T-cell (primary cell): ENCODE measurements at regions not wholly inside any gene's neighbourhood (a gene's known extent, or its start where the extent isn't known, plus 50 kb on each side); places are given as distances from the start of the nearest gene placed in this dataset.

Experiments
- ATAC-seq, 4 experiments: fragments of 200-7000 bp in 3 of 4; fragments of 150-1000 bp in 1 of 4; cut with Tn5 transposase; replicated peaks in 1 of 4; 1 replicate in 3 of 4; 2 replicates in 1 of 4; pipeline ENCODE4 v1.10.0; 2021; ENCODE audit warnings: moderate library complexity in 3 of 4, mild to moderate bottlenecking in 2 of 4, moderate number of reproducible peaks in 1 of 4
- CTCF ChIA-PET, 2 donors: fragments of 300-600 bp; sonication (Branson Sonifier 250); formaldehyde crosslinking; loops; one replicate each; lab custom pipeline; 2022; ENCODE audit warnings: antibody characterized with exemption in 2 of 2; lab: Charles Lee
- POLR2A ChIA-PET, 2 donors: fragments of 300-600 bp; sonication (Branson Sonifier 250); formaldehyde crosslinking; loops; one replicate each; lab custom pipeline; 2022; ENCODE audit warnings: antibody characterized with exemption in 2 of 2; lab: Charles Lee
- DNase-seq, 35 experiments: peaks; one replicate each; pipeline versions ENCODE4 v3.0.0 to v3.0.0-alpha.2; 2013 to 2023
- H3K27ac ChIP-seq: one replicate; pipeline ENCODE4 v1.5.1; 2013; ENCODE audit warnings: low read length
- H3K27me3 ChIP-seq, 2 experiments: replicated peaks in 1 of 2; 1 replicate in 1 of 2; 2 replicates in 1 of 2; pipeline versions ENCODE4 v1.6.1 to v1.7.0; 2013; ENCODE audit warnings: low read length in 1 of 2, mixed read lengths in 1 of 2; ENCODE audit not compliant: control insufficient read depth in 2 of 2, insufficient read depth in 2 of 2; ENCODE audit errors: extremely low read depth in 1 of 2
- H3K36me3 ChIP-seq, 2 donors: 1 replicate in 1 of 2; 2 replicates in 1 of 2; pipeline versions ENCODE4 v1.6.1 to v1.7.0; 2013; ENCODE audit warnings: low read length in 1 of 2; ENCODE audit not compliant: control insufficient read depth in 2 of 2, insufficient read depth in 1 of 2; ENCODE audit errors: extremely low read depth in 1 of 2
- H3K4me1 ChIP-seq, 2 experiments: 1 replicate in 1 of 2; 2 replicates in 1 of 2; pipeline versions ENCODE4 v1.6.1 to v1.7.0; 2013; ENCODE audit warnings: low read length in 2 of 2, mixed read lengths in 1 of 2; ENCODE audit not compliant: insufficient read depth in 2 of 2, control insufficient read depth in 1 of 2; ENCODE audit errors: extremely low read depth in 1 of 2
- H3K4me3 ChIP-seq, 2 donors: 1 replicate in 1 of 2; 2 replicates in 1 of 2; pipeline versions ENCODE4 v1.5.1 to v1.7.0; 2013; ENCODE audit warnings: mild to moderate bottlenecking in 2 of 2, low read length in 1 of 2, moderate library complexity in 1 of 2; ENCODE audit not compliant: control insufficient read depth in 1 of 2; ENCODE audit errors: extremely low read depth in 1 of 2
- H3K9me3 ChIP-seq: 2 replicates; pipeline ENCODE4 v1.7.0; 2013
- H3K27ac Mint-ChIP-seq, 2 donors: one replicate each; pipeline ENCODE4 v1.8.0; 2020 to 2021; ENCODE audit warnings: mild to moderate bottlenecking in 2 of 2, mixed read lengths in 2 of 2
- H3K27me3 Mint-ChIP-seq, 2 donors: one replicate each; pipeline ENCODE4 v1.8.0; 2021 to 2022; ENCODE audit warnings: mixed read lengths in 2 of 2
- H3K36me3 Mint-ChIP-seq: one replicate; pipeline ENCODE4 v1.8.0; 2021; ENCODE audit warnings: mixed read lengths
- H3K4me1 Mint-ChIP-seq, 3 donors: one replicate each; pipeline ENCODE4 v1.8.0; 2020 to 2022; ENCODE audit warnings: mixed read lengths in 3 of 3, mild to moderate bottlenecking in 1 of 3
- H3K4me3 Mint-ChIP-seq, 3 donors: one replicate each; pipeline ENCODE4 v1.8.0; 2020 to 2022; ENCODE audit warnings: mild to moderate bottlenecking in 3 of 3, mixed read lengths in 3 of 3, moderate library complexity in 3 of 3
- H3K9me3 Mint-ChIP-seq, 3 donors: one replicate each; pipeline ENCODE4 v1.8.0; 2020 to 2022; ENCODE audit warnings: mixed read lengths in 3 of 3
- whole genome bisulfite sequencing: methylation state at CpG from one replicate; pipeline ENCODE4 v1.1.5; 2013; ENCODE audit warnings: missing lambda C conversion rate; ENCODE audit not compliant: insufficient coverage; 5-methylcytosine and 5-hydroxymethylcytosine counted together

GRCh38 chr6:12582421-12583110, 134.0 kb upstream of the PHACTR1 start:
- ChIA-PET POLR2A (no interaction called here), CTCF (no interaction called here)
- Histone ChIP-seq H3K4me3 (no peak overlapping the region), H3K27ac (no peak overlapping the region), H3K36me3 (no peaks in the 10 kb centered on the region), H3K27me3 (peaks cover 0 to 1% of the 10 kb centered on the region in 2 experiments), H3K9me3 (no peaks in the 10 kb centered on the region), H3K4me1 (no peaks in the 10 kb centered on the region)
- Mint-ChIP-seq H3K27me3 (peaks cover 4 to 14% of the 10 kb centered on the region in 2 donors), H3K9me3 (no peaks in the 10 kb centered on the region), H3K4me1 (no peaks in the 10 kb centered on the region), H3K36me3 (no peaks in the 10 kb centered on the region), H3K27ac (no peak overlapping the region), H3K4me3 (no peak overlapping the region)
- no peak for DNase-seq
- WGBS = 67% methylated on average over 1 of the region's 4 CpGs
- ATAC-seq = no peak

GRCh38 chr6:12584631-12585405, 131.7 kb upstream of the PHACTR1 start:
- DNase-seq (no peak), ATAC-seq (no peak)
- no peak overlapping the region for H3K27ac ChIP-seq
- H3K36me3 ChIP-seq = no peaks in the 10 kb centered on the region
- peaks cover 0 to 3% of the 10 kb centered on the region in 2 experiments for H3K27me3 ChIP-seq
- no peaks in the 10 kb centered on the region for H3K4me1 Mint-ChIP-seq
- WGBS = 93% methylated on average over 12 of the region's 14 CpGs
- H3K4me1 ChIP-seq = no peaks in the 10 kb centered on the region
- no peaks in the 10 kb centered on the region for H3K9me3 ChIP-seq
- no peaks in the 10 kb centered on the region for H3K9me3 Mint-ChIP-seq
- ChIA-PET POLR2A (interaction anchor here in 1 of 2 donors (0.6 kb wide), 1 partner anchor 1886 kb away, joined by 5 read pairs; no protein-coding TSS in a partner anchor), CTCF (no interaction called here)
- H3K4me3 Mint-ChIP-seq = no peak overlapping the region
- no peaks in the 10 kb centered on the region for H3K36me3 Mint-ChIP-seq
- no peak overlapping the region for H3K27ac Mint-ChIP-seq
- peaks cover 4 to 16% of the 10 kb centered on the region in 2 donors for H3K27me3 Mint-ChIP-seq
- H3K4me3 ChIP-seq = no peak overlapping the region

GRCh38 chr6:12585497-12585958, 131.0 kb upstream of the PHACTR1 start:
- 84% methylated on average over 11 of the region's 12 CpGs for WGBS
- Mint-ChIP-seq H3K27me3 (peaks cover 4 to 16% of the 10 kb centered on the region in 2 donors), H3K27ac (no peak overlapping the region), H3K4me3 (no peak overlapping the region), H3K36me3 (no peaks in the 10 kb centered on the region), H3K9me3 (no peaks in the 10 kb centered on the region), H3K4me1 (no peaks in the 10 kb centered on the region)
- H3K36me3 ChIP-seq = no peaks in the 10 kb centered on the region
- POLR2A ChIA-PET = no interaction called here
- H3K4me1 ChIP-seq = no peaks in the 10 kb centered on the region
- H3K9me3 ChIP-seq = no peaks in the 10 kb centered on the region
- no peak overlapping the region for H3K27ac ChIP-seq
- DNase-seq (no peak), ATAC-seq (no peak)
- H3K27me3 ChIP-seq = peaks cover 0 to 3% of the 10 kb centered on the region in 2 experiments
- CTCF ChIA-PET = no interaction called here
- no peak overlapping the region for H3K4me3 ChIP-seq

GRCh38 chr6:12586721-12587480, 129.7 kb upstream of the PHACTR1 start:
- H3K4me1 ChIP-seq = no peaks in the 10 kb centered on the region
- no peaks in the 10 kb centered on the region for H3K9me3 ChIP-seq
- no peak overlapping the region for H3K27ac Mint-ChIP-seq
- no peak overlapping the region for H3K27ac ChIP-seq
- ChIA-PET POLR2A (interaction anchor here in 1 of 2 donors (0.6 kb wide), 1 partner anchor 15 kb away, joined by 3 read pairs; no protein-coding TSS in a partner anchor), CTCF (no interaction called here)
- no peak overlapping the region for H3K4me3 Mint-ChIP-seq
- no peaks in the 10 kb centered on the region for H3K36me3 Mint-ChIP-seq
- ATAC-seq = no peak
- no peaks in the 10 kb centered on the region for H3K36me3 ChIP-seq
- DNase-seq = no peak
- no peak overlapping the region for H3K4me3 ChIP-seq
- peaks cover 0 to 3% of the 10 kb centered on the region in 2 experiments for H3K27me3 ChIP-seq
- WGBS = 84% methylated on average over 4 of the region's 9 CpGs
- no peaks in the 10 kb centered on the region for H3K4me1 Mint-ChIP-seq
- peaks cover 4 to 16% of the 10 kb centered on the region in 2 donors for H3K27me3 Mint-ChIP-seq
- no peaks in the 10 kb centered on the region for H3K9me3 Mint-ChIP-seq

GRCh38 chr6:12590901-12591300, 125.7 kb upstream of the PHACTR1 start:
- ATAC-seq (no peak), DNase-seq (no peak)
- Histone ChIP-seq H3K36me3 (no peaks in the 10 kb centered on the region), H3K27me3 (peaks cover 0 to 3% of the 10 kb centered on the region in 2 experiments), H3K27ac (no peak overlapping the region), H3K4me1 (no peaks in the 10 kb centered on the region), H3K4me3 (no peak overlapping the region), H3K9me3 (no peaks in the 10 kb centered on the region)
- no peak overlapping the region for H3K27ac Mint-ChIP-seq
- no peaks in the 10 kb centered on the region for H3K36me3 Mint-ChIP-seq
- no peaks in the 10 kb centered on the region for H3K9me3 Mint-ChIP-seq
- no CpG with 5 or more reads among the region's 2 CpGs for WGBS
- H3K27me3 Mint-ChIP-seq = peaks cover 7 to 11% of the 10 kb centered on the region in 2 donors
- CTCF ChIA-PET = no interaction called here
- POLR2A ChIA-PET = no interaction called here
- no peaks in the 10 kb centered on the region for H3K4me1 Mint-ChIP-seq
- no peak overlapping the region for H3K4me3 Mint-ChIP-seq

- Histone ChIP-seq H3K27me3 (peaks cover 0 to 3% of the 10 kb centered on the region in 2 experiments), H3K27ac (no peak overlapping the region), H3K36me3 (no peaks in the 10 kb centered on the region), H3K4me3 (no peak overlapping the region), H3K9me3 (no peaks in the 10 kb centered on the region), H3K4me1 (no peaks in the 10 kb centered on the region)
- H3K36me3 Mint-ChIP-seq = no peaks in the 10 kb centered on the region
- H3K4me3 Mint-ChIP-seq = no peak overlapping the region
- ChIA-PET POLR2A (no interaction called here), CTCF (interaction anchor here in 1 of 2 donors (0.7 kb wide), 1 partner anchor 13 kb away, joined by 3 read pairs; no protein-coding TSS in a partner anchor)
- H3K27ac Mint-ChIP-seq = no peak overlapping the region
- no peak for DNase-seq
- no peak for ATAC-seq
- 80% methylated on average over 1 of the region's 4 CpGs for WGBS
- no peaks in the 10 kb centered on the region for H3K4me1 Mint-ChIP-seq
- peaks cover 3 to 8% of the 10 kb centered on the region in 2 donors for H3K27me3 Mint-ChIP-seq
- H3K9me3 Mint-ChIP-seq = no peaks in the 10 kb centered on the region
Measured at GRCh38 chr6:12592634-12593033, 123.9 kb upstream of the PHACTR1 start.
